ENCODE measurements at regions not wholly inside any gene's neighbourhood (a gene's known extent, or its start where the extent isn't known, plus 50 kb on each side); places are given as distances from the start of the nearest gene placed in this dataset.

GRCh38 chr15:61480863-61481262, 251.8 kb upstream of the RORA start:
- DNase-seq, result no peak
- no peaks in the 10 kb centered on the region for H3K9me3 ChIP-seq
- intact Hi-C loops (cut with DNase I), result no loop called here
- H3K27ac ChIP-seq, result no peak overlapping the region
- H3K36me3 ChIP-seq, result no peaks in the 10 kb centered on the region
- 50 to 73% methylated on average over 5 of the region's 5 CpGs for WGBS, 2 donors
- H3K27me3 ChIP-seq, result no peaks in the 10 kb centered on the region
- no peaks in the 10 kb centered on the region for H3K4me1 ChIP-seq
- TF ChIP-seq CTCF (IDR thresholded peaks at IDR 0.05), result no peak
- no peak for TF ChIP-seq POLR2A (IDR thresholded peaks at IDR 0.05)
- no peak overlapping the region for H3K4me3 ChIP-seq (replicated peaks in 1 of 3)

GRCh38 chr15:61480295-61480694, 251.2 kb upstream of the RORA start:
- Histone ChIP-seq H3K4me3 (replicated peaks in 1 of 3) (no peak overlapping the region), H3K27me3 (no peaks in the 10 kb centered on the region), H3K4me1 (no peaks in the 10 kb centered on the region), H3K27ac (no peak overlapping the region), H3K9me3 (no peaks in the 10 kb centered on the region), H3K36me3 (no peaks in the 10 kb centered on the region)
- no peak for TF ChIP-seq CTCF (IDR thresholded peaks at IDR 0.05)
- no peak for TF ChIP-seq POLR2A (IDR thresholded peaks at IDR 0.05)
- WGBS, 2 donors, result 86 to 87% methylated on average over 5 of the region's 5 CpGs
- intact Hi-C loops (cut with DNase I), result no loop called here
- DNase-seq, result no peak

- H3K36me3 ChIP-seq, result no peaks in the 10 kb centered on the region
- intact Hi-C loops (cut with DNase I), result no loop called here
- no peak for DNase-seq
- no peak overlapping the region for H3K4me3 ChIP-seq (replicated peaks in 1 of 3)
- no peaks in the 10 kb centered on the region for H3K27me3 ChIP-seq
- H3K4me1 ChIP-seq, result no peaks in the 10 kb centered on the region
- WGBS, 2 donors, result 89% methylated on average over 2 of the region's 2 CpGs
- H3K27ac ChIP-seq, result no peak overlapping the region
- TF ChIP-seq CTCF (IDR thresholded peaks at IDR 0.05), result no peak
- no peak for TF ChIP-seq POLR2A (IDR thresholded peaks at IDR 0.05)
- H3K9me3 ChIP-seq, result no peaks in the 10 kb centered on the region
Observed at GRCh38 chr15:61479613-61480012, 250.5 kb upstream of the RORA start.

- Histone ChIP-seq H3K36me3 (no peaks in the 10 kb centered on the region), H3K4me3 (replicated peaks in 1 of 3) (no peak overlapping the region), H3K27ac (no peak overlapping the region), H3K4me1 (no peaks in the 10 kb centered on the region), H3K9me3 (no peaks in the 10 kb centered on the region), H3K27me3 (no peaks in the 10 kb centered on the region)
- no peak for DNase-seq
- intact Hi-C loops (cut with DNase I), result no loop called here
- TF ChIP-seq CTCF (IDR thresholded peaks at IDR 0.05), result no peak
- TF ChIP-seq POLR2A (IDR thresholded peaks at IDR 0.05), result no peak
- 98 to 100% methylated on average over 1 of the region's 1 CpG for WGBS, 2 donors
Observed at GRCh38 chr15:61476741-61477140, 247.6 kb upstream of the RORA start.

GRCh38 chr15:61474796-61475195, 245.7 kb upstream of the RORA start:
- Histone ChIP-seq H3K36me3 (no peaks in the 10 kb centered on the region), H3K4me3 (replicated peaks in 1 of 3) (no peak overlapping the region), H3K27ac (no peak overlapping the region), H3K4me1 (no peaks in the 10 kb centered on the region), H3K9me3 (no peaks in the 10 kb centered on the region), H3K27me3 (no peaks in the 10 kb centered on the region)
- DNase-seq, result no peak
- 71 to 88% methylated on average over 1 of the region's 1 CpG for WGBS, 2 donors
- TF ChIP-seq POLR2A (IDR thresholded peaks at IDR 0.05), result no peak
- TF ChIP-seq CTCF (IDR thresholded peaks at IDR 0.05), result no peak
- intact Hi-C loops (cut with DNase I), result no loop called here
